ENCODE measurements at regions not wholly inside any gene's neighbourhood (a gene's known extent, or its start where the extent isn't known, plus 50 kb on each side); places are given as distances from the start of the nearest gene placed in this dataset.

DNA sequence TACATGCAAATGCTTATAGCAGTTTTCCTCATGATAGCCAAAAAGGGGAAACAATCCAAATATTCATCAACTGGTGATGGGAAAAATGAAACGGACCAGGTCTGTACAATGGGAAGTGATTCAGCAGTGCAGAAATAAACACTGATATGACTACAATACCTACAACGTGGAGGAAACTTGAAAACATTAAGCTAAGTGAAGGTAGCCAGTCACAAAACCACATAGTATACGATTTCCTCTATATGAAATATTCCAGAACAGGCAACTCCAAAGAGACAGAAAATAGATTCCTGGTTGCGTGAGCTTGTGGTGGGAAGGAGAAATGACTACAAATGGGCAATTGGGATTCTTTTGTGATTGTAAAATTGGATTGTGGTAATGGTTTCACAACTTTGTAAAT lies 263.1 kb upstream of the PITRM1 start:
- TF ChIP-seq, protein P1, sequence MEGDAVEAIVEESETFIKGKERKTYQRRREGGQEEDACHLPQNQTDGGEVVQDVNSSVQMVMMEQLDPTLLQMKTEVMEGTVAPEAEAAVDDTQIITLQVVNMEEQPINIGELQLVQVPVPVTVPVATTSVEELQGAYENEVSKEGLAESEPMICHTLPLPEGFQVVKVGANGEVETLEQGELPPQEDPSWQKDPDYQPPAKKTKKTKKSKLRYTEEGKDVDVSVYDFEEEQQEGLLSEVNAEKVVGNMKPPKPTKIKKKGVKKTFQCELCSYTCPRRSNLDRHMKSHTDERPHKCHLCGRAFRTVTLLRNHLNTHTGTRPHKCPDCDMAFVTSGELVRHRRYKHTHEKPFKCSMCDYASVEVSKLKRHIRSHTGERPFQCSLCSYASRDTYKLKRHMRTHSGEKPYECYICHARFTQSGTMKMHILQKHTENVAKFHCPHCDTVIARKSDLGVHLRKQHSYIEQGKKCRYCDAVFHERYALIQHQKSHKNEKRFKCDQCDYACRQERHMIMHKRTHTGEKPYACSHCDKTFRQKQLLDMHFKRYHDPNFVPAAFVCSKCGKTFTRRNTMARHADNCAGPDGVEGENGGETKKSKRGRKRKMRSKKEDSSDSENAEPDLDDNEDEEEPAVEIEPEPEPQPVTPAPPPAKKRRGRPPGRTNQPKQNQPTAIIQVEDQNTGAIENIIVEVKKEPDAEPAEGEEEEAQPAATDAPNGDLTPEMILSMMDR (IDR thresholded peaks at IDR 0.05; ENCODE audit: low read depth, low read length), result no peak
- H3K4me3 ChIP-seq (ENCODE audit: low read depth, low read length), result peak overlapping the region; percentile 12; the same call in 1 of the 2 replicates

DNA sequence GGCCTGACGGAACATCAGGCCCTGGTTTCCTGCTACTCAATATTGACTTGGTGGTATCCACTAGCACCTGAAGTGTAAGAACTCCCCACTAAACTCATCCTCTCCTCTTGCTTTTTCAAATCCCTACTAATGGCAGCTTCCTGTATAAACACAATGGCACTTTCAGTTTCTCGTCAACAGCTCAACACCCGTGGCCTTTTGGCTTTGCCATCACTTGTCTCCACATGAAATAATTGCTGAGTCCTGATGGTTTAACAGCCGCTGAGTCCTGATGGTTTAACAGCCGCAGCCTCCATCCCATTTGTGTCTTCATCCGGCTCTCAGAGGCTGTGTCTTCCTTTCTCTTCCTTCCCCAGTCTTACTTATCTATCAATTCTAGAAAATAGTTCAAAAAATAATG lies 261.4 kb upstream of the PITRM1 start:
- H3K4me3 ChIP-seq (ENCODE audit: low read depth, low read length), result no peak overlapping the region
- TF ChIP-seq, protein P1 (IDR thresholded peaks at IDR 0.05; ENCODE audit: low read depth, low read length), result no peak

DNA sequence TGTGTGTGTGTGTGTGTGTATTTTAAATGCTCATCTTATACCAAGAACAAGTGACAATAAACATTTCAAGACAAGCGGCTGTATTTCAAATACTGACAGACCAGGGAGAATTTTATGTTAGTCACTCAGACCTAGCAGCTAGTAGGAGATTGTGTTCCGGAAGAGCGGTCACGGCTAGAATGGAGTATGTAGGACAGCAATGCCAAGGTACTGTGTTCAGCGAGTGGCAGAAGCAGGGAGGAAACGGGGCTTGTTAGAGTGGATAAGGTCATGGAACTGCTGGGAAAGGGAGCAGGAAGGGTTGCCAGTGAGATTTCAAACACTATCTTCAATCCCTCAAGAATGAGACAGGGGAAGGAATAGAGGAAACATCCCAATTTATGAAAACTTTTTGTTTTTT lies 260.5 kb upstream of the PITRM1 start:
- TF ChIP-seq, protein P1 (IDR thresholded peaks at IDR 0.05; ENCODE audit: low read depth, low read length), result no peak
- no peak overlapping the region for H3K4me3 ChIP-seq (ENCODE audit: low read depth, low read length)

DNA sequence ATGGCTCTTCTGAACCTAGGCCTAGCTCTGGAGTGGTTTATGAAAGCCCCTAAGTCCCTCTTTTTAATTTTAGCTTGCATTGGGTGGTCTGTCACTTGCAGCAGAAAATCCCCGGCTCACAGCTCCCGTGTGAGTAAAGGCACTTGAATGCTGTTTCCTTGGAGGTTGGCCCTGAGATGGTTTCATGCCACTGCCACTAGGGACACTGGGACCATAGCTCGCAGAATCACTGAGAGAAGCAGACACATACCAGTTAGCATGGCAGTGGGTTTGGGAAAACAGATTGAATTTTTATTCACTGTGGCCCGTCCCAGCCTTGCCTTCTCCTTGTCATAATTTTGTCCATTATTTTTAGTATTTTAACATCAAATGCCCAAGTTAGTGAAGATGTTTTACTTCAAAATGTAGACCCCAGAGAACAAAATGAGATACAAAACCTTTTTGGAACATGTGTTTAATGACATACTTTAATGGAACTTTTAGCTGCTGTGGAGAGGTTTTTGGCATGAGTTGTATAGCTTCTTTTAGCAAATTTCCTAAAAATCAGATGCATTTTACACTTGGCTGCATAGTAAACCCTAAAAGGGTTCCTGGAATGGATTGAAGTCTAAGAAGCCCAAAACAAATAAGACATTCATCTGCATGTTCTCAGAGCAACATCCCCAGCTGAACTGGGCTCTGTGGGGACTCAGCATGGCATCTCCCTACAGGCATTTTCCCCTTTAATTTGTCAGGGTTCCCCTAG lies 259.7 kb upstream of the PITRM1 start:
- no peak overlapping the region for H3K4me3 ChIP-seq (ENCODE audit: low read depth, low read length)

DNA sequence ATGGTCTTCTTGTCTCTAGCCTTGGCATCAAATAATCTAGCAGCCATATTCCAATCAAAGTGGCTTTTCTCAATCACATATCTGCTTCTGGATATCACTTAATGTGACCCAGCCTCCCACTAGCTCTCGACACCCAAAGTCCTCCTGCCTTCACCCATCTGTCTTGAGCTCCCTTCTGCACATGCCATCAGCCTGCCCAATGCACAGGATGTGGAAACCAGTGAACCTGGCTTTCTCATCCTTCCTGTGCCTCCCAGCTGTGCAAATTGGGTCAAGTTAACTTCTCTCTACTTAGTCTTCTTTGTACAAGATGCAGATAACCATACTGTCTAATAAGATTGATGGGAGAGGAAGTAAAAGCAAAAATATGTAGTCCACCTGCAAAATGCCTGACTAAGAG lies 257.9 kb upstream of the PITRM1 start:
- no peak overlapping the region for H3K4me3 ChIP-seq (ENCODE audit: low read depth, low read length)
- TF ChIP-seq, protein P1 (IDR thresholded peaks at IDR 0.05; ENCODE audit: low read depth, low read length), result no peak

More for the DNA sequence above, 259.7 kb upstream of the PITRM1 start:
- TF ChIP-seq, protein P1 (IDR thresholded peaks at IDR 0.05; ENCODE audit: low read depth, low read length), result no peak

DNA sequence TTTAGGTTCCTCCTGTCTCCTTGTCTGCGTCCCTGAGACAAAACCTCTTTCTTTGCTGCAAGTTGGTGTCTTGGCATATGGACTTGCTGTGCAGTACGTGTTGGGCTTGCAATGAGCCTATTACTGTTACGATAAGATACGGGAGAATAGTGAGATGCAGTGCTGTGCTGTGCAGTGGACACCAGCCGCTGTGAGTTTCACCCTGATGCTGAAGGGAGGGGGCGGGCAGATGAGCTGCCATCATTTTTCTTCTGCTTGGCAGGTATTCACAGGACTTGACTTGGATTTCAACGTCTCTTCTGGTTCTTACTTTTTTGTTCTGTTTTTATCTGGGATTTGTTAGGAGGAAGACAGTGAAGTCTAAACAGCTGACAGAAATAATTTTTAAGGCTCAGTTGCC lies 257.1 kb upstream of the PITRM1 start:
- no peak overlapping the region for H3K4me3 ChIP-seq (ENCODE audit: low read depth, low read length)
- TF ChIP-seq, protein P1 (IDR thresholded peaks at IDR 0.05; ENCODE audit: low read depth, low read length), result no peak

DNA sequence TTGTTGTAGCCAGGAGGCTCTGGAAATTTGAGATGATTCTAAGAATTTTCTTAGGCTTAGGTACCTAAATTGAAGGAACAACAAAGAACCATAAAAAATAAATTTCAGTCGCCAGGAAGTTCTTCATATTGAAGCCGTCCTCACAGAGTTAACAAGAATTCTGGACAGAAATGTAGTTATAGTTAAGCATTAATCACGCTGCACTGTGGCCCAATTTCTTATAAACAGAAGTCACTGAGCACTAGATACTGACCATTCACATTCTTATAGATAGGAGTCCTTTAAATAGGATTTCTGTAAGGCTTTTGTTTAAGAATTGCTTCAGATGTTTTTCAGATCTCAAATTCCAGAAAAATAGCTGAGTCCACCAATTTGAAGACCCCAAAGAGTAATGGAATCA lies 256.2 kb upstream of the PITRM1 start:
- H3K4me3 ChIP-seq (ENCODE audit: low read depth, low read length), result no peak overlapping the region
- TF ChIP-seq, protein P1 (IDR thresholded peaks at IDR 0.05; ENCODE audit: low read depth, low read length), result no peak

Measured in WI38 (cell line).